WTC11 (cell line): ENCODE measurements at regions not wholly inside any gene's neighbourhood (a gene's known extent, or its start where the extent isn't known, plus 50 kb on each side); places are given as distances from the start of the nearest gene placed in this dataset.

Experiments used
- ATAC-seq: fragments of 200-7000 bp; cut with Tn5 transposase; 2 replicates; pipeline ENCODE4 v1.10.0; 2021; ENCODE audit warnings: mild to moderate bottlenecking, moderate library complexity
- CTCF ChIA-PET: fragments of 300-600 bp; sonication (Branson Sonifier 250); formaldehyde crosslinking; loops from one replicate; lab custom pipeline; 2021; ENCODE audit warnings: antibody characterized with exemption; lab: Charles Lee
- POLR2A ChIA-PET: fragments of 350-600 bp; sonication (Branson Sonifier 250); formaldehyde crosslinking; loops from one replicate; lab custom pipeline; 2021; ENCODE audit warnings: antibody characterized with exemption; lab: Charles Lee
- DNase-seq: peaks from one replicate; pipeline ENCODE4 v3.0.0; 2021; ENCODE audit warnings: low spot score
- H3K27ac Mint-ChIP-seq: 2 replicates; pipeline ENCODE4 v1.8.0; 2021; ENCODE audit warnings: mixed read lengths
- H3K27me3 Mint-ChIP-seq: 2 replicates; pipeline ENCODE4 v1.8.0; 2021; ENCODE audit warnings: low read depth, mild to moderate bottlenecking, moderate library complexity, mixed read lengths
- H3K36me3 Mint-ChIP-seq: 2 replicates; pipeline ENCODE4 v1.8.0; 2021; ENCODE audit warnings: mixed read lengths
- H3K4me1 Mint-ChIP-seq: 2 replicates; pipeline ENCODE4 v1.8.0; 2022; ENCODE audit warnings: mixed read lengths
- H3K4me3 Mint-ChIP-seq: 2 replicates; pipeline ENCODE4 v1.8.0; 2021; ENCODE audit warnings: mild to moderate bottlenecking, moderate library complexity, mixed read lengths
- H3K9me3 Mint-ChIP-seq: 2 replicates; pipeline ENCODE4 v1.8.0; 2021; ENCODE audit warnings: mixed read lengths
- ATF6 ChIP-seq: sonication (generic); formaldehyde crosslinking; IDR thresholded peaks from 2 replicates; pipeline ENCODE4 v1.8.1; 2023; ENCODE audit warnings: mild to moderate bottlenecking, missing genetic modification reagents
- E2F1 ChIP-seq: sonication (generic); formaldehyde crosslinking; IDR thresholded peaks from 2 replicates; pipeline ENCODE4 v1.8.0; 2022; ENCODE audit warnings: mild to moderate bottlenecking, missing genetic modification reagents
- ELF4 ChIP-seq: sonication (generic); formaldehyde crosslinking; IDR thresholded peaks from 2 replicates; pipeline ENCODE4 v1.8.1; 2022; ENCODE audit warnings: low read depth, mild to moderate bottlenecking, moderate library complexity, missing genetic modification reagents
- FOXK1 ChIP-seq: sonication (generic); formaldehyde crosslinking; IDR thresholded peaks from 2 replicates; pipeline ENCODE4 v1.8.0; 2022; ENCODE audit warnings: mild to moderate bottlenecking, moderate library complexity, missing genetic modification reagents
- MAX ChIP-seq: sonication (generic); formaldehyde crosslinking; IDR thresholded peaks from 2 replicates; pipeline ENCODE4 v1.8.0; 2022; ENCODE audit warnings: mild to moderate bottlenecking, missing genetic modification reagents
- RELA ChIP-seq: sonication (generic); formaldehyde crosslinking; IDR thresholded peaks from 2 replicates; pipeline ENCODE4 v1.8.1; 2022; ENCODE audit warnings: missing genetic modification reagents, mild to moderate bottlenecking, borderline replicate concordance
- SP1 ChIP-seq: sonication (generic); formaldehyde crosslinking; conservative IDR thresholded peaks from 2 replicates; pipeline ENCODE4 v1.8.1; 2022; ENCODE audit warnings: missing genetic modification reagents
- TEAD4 ChIP-seq: sonication (generic); formaldehyde crosslinking; IDR thresholded peaks from 2 replicates; pipeline ENCODE4 v1.8.0; 2022; ENCODE audit warnings: mild to moderate bottlenecking, missing genetic modification reagents
- USF1 ChIP-seq: sonication (generic); formaldehyde crosslinking; IDR thresholded peaks from 2 replicates; pipeline ENCODE4 v1.8.0; 2022; ENCODE audit warnings: mild to moderate bottlenecking, missing genetic modification reagents
- USF2 ChIP-seq: sonication (generic); formaldehyde crosslinking; IDR thresholded peaks from 2 replicates; pipeline ENCODE4 v1.8.1; 2023; ENCODE audit warnings: mild to moderate bottlenecking, missing genetic modification reagents, moderate library complexity
- ZBTB21 ChIP-seq: sonication (generic); formaldehyde crosslinking; IDR thresholded peaks from 2 replicates; pipeline ENCODE4 v1.8.1; 2023; ENCODE audit warnings: mild to moderate bottlenecking, missing genetic modification reagents, borderline replicate concordance
- ZNF138 ChIP-seq: sonication (generic); formaldehyde crosslinking; conservative IDR thresholded peaks from 2 replicates; pipeline ENCODE4 v1.8.1; 2022; ENCODE audit warnings: mild to moderate bottlenecking, moderate library complexity, missing genetic modification reagents
- ZNF219 ChIP-seq: sonication (generic); formaldehyde crosslinking; IDR thresholded peaks from 2 replicates; pipeline ENCODE4 v1.8.0; 2023; ENCODE audit warnings: missing genetic modification reagents, mild to moderate bottlenecking, borderline replicate concordance
- ZNF532 ChIP-seq: fragments of 250-450 bp; sonication (Bioruptor Pico); IDR thresholded peaks from 2 replicates; pipeline ENCODE4 v1.9.0; 2021; ENCODE audit warnings: mild to moderate bottlenecking, borderline replicate concordance

- Mint-ChIP-seq H3K4me3 (no peak overlapping the region), H3K4me1 (peaks cover 9% of the 10 kb centered on the region; the same call in 1 of the 2 replicates), H3K9me3 (no peaks in the 10 kb centered on the region), H3K36me3 (no peaks in the 10 kb centered on the region), H3K27ac (no peak overlapping the region), H3K27me3 (peaks cover 16% of the 10 kb centered on the region)
- no peak for ATAC-seq
- CTCF ChIA-PET = no interaction called here
- POLR2A ChIA-PET = no interaction called here
- TF ChIP-seq ZNF138 (CRISPR knock-in tag) (no peak), RELA (CRISPR knock-in tag) (no peak), ZNF219 (CRISPR knock-in tag) (no peak)
- DNase-seq = no peak
Measured at GRCh38 chr22:23512348-23512705, 67.8 kb downstream of the IGLL1 start.

GRCh38 chr22:23511627-23512347 is 68.3 kb downstream of the IGLL1 start:
- TF ChIP-seq USF2 (CRISPR knock-in tag) = no peak
- no peak for TF ChIP-seq TEAD4
- TF ChIP-seq ZNF138 (CRISPR knock-in tag) = no peak
- TF ChIP-seq ELF4 = no peak
- no peak for TF ChIP-seq SP1 (CRISPR knock-in tag)
- TF ChIP-seq MAX (CRISPR knock-in tag) = no peak
- no peak for TF ChIP-seq E2F1 (CRISPR knock-in tag)
- TF ChIP-seq FOXK1 (CRISPR knock-in tag) = no peak
- TF ChIP-seq ATF6 (CRISPR knock-in tag) = no peak
- TF ChIP-seq ZBTB21 = no peak
- TF ChIP-seq USF1 (CRISPR knock-in tag) = no peak
- no peak for TF ChIP-seq ZNF219 (CRISPR knock-in tag)
- no peak for TF ChIP-seq ZNF532 (CRISPR knock-in tag)
- ChIA-PET CTCF (no interaction called here), POLR2A (no interaction called here)
- Mint-ChIP-seq H3K9me3 (no peaks in the 10 kb centered on the region), H3K27me3 (peaks cover 20% of the 10 kb centered on the region), H3K4me1 (peaks cover 9% of the 10 kb centered on the region; the same call in 1 of the 2 replicates), H3K36me3 (no peaks in the 10 kb centered on the region), H3K4me3 (no peak overlapping the region), H3K27ac (no peak overlapping the region)
- DNase-seq (no peak), ATAC-seq (no peak)
